Epithelial cell of prostate (primary cell): ENCODE measurements at regions not wholly inside any gene's neighbourhood (a gene's known extent, or its start where the extent isn't known, plus 50 kb on each side); places are given as distances from the start of the nearest gene placed in this dataset.

Source experiments
- DNase-seq: peaks from one replicate; pipeline ENCODE4 v3.0.0-alpha.2; 2011; ENCODE audit warnings: low read depth, low spot score
- H3K27ac ChIP-seq: fragments of 450-650 bp; 2 replicates; pipeline ENCODE4 v1.5.1; 2017; ENCODE audit warnings: mild to moderate bottlenecking

DNA sequence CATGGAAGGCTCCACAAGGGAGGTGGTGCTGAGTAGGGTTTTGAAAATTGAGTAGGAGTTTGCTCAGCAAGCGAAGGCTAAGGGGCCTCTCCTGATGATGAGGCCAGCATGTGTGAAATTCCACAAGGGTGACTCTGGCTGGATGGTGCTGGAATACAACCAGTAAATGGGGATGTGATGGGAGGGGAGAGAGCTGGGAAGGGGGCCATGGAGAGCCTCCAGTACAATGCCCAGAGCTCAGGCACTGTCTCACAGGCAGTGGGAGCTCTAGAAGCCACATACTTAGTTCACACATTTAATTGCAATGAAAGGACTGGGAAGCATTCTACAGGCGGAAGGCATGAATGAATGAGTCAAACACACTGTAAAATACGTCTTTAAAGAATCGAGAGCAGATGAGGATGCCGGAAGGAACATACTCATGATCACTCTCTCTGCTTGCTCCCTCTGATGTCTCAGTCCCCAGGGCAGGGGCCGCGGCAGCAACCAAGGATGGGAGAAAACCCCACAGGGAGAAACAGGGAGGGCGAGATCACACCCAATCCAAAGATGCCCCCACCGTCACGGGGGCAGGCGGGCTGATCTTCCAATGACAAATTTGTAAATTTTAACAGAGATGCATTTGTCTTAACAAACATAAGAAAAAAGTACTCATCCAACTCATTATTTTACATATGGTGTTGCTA lies 261.0 kb downstream of the NSG2 start:
- no peak overlapping the region for H3K27ac ChIP-seq
- DNase-seq = no peak

DNA sequence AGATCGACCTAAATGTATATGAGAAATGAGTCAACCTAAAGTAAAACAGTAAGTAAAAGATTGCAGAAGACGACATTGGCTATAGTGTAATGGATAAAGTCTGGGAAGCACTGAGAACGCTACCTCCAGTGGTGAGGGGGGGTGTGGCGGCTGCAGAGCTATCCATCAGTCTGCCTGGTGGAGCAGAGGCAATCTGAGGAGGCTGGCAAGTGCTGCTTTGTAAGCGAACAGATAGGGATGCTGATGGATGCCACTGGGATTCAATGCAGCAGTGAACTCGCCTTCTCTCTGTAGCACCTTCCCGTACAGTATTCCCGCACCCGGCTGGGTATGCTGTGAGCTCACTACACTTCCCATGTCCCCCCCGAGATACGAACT lies 261.5 kb downstream of the NSG2 start:
- no peak for DNase-seq
- H3K27ac ChIP-seq = no peak overlapping the region

DNA sequence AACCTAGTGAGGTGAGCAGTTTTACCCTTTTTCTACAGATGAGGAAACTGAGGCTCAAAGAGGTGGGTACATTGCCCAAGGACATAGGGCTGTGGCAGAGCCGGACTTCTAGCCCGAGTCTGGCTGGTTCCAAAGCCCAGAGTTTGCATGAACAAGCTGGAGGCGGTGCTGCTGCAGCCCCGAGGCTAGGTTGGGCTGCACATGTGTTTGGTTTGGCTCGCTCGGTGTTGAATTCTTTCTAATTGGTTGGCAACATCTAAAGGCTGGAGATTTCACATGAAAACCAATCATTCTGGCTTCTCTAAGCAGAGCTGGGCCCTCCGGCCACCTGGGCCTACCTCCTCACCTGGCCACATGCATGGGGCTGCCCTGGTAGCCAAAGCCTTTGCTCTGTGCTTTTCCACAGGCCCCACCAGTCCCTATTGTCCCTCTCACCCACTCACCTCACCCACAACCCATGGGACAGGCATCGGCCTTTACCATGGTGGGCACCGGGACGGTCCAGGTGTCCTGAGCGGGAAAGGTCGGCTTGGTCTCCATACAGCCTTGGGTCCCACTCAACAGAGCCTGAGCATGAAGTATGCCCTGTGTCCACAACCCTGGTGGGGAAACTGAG lies 262.3 kb downstream of the NSG2 start:
- no peak for DNase-seq
- no peak overlapping the region for H3K27ac ChIP-seq

- no peak for DNase-seq
- H3K27ac ChIP-seq = no peak overlapping the region
Observed at GRCh38 chr5:174309131-174309795, 263.8 kb downstream of the NSG2 start.

DNA sequence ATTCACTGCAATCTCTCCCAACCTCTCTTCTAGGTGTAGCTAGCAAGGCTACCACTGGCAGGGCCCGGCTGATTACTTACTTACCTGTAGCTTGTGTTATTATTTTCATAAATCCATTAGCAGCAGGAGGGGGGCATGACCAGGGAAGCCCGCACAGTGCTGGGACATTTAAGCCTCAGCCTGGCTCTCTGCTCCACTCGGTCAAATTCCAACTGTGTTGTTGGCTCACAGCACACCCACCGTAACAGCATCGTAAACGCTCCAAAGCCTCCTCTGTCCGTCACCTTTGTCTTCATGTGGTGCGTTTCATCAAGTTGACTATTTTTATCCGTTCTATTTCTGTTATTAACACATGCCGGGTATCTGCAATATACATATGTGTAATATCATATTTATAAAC lies 264.7 kb downstream of the NSG2 start:
- no peak for DNase-seq
- H3K27ac ChIP-seq = no peak overlapping the region

GRCh38 chr5:174310706-174311105 lies 265.2 kb downstream of the NSG2 start:
- DNase-seq = no peak
- no peak overlapping the region for H3K27ac ChIP-seq

DNA sequence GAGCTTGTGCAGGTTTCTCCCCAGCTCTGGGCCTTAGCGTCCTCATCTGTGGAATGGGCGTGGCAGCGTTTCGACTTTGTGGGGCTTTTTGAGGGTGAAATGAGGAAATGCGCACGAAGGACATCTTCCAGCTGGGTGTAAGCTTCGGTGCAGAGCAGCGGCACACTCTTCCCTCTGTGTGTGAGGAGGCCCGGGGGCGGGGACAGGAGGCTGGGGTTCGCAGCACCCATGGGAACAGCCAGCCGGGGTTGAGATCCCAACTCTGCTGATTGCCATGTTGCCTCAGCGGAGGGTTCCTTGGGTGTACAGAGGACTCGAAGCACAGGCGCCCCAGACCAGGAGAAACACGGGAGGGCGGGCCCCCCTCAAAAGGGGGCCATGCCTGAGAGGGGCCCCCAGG lies 265.6 kb downstream of the NSG2 start:
- no peak for DNase-seq
- no peak overlapping the region for H3K27ac ChIP-seq

GRCh38 chr5:174311531-174312269 lies 266.2 kb downstream of the NSG2 start:
- no peak for DNase-seq
- H3K27ac ChIP-seq = no peak overlapping the region

GRCh38 chr5:174312270-174312617 lies 266.7 kb downstream of the NSG2 start:
- no peak for DNase-seq
- H3K27ac ChIP-seq = no peak overlapping the region

DNA sequence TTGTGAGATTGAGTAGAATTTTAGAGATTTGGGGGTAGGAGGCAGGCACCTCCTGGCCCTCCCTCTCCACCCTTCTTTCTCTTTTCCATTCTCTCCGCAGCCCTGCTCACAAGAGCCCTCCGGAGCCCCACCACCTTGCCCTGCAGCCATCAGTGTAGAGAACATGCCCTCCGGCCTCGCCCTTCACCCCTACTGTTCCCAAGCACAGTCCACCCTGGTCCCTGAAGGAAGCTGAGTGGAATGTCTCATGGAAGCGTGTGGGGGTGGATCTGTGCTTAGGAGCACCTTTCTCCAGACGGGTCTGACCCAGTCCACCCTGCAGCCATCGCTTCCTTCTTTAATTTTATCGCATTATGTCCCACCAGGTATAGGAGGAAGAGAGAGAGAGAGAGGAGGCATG lies 267.1 kb downstream of the NSG2 start:
- H3K27ac ChIP-seq = no peak overlapping the region
- DNase-seq = no peak

DNA sequence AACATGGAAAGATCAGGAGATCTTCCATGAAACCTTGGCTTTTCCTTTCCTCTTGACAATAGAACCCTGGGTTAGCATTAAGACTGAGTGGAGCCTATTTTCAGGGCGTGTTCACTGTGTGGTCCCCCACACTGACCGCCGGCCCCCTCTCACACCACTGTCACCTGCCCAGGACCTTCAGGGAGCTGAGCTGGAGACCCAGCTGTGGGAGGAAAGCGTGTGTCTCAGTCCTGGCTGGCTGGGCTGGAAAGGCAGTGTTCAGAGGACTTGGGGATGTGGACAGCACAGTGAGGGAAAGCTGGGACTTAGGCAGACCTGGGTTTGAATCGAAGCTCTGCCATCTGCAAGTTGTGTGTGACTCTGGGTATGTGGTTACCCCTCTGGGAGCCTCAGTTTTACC lies 268.1 kb downstream of the NSG2 start:
- no peak overlapping the region for H3K27ac ChIP-seq
- no peak for DNase-seq

DNA sequence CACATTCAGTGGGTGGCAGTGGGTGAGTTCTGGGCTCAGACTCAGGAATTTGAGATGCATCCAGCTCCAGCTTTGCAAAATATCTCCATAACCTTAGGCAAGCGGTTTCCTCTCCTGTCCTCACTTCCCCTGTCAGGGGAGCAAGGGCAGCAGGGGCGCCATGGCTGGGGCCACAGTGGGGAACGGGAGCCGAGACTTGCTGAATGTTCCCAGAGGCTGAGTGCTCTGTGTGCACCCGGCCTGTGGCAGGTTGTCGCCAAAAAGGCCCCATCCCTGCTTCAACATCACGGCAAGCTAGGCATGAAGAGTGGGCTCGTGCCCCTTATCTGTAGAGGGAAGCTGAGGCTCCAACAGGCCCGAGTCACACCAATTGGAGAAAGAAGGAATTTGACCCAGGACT lies 268.8 kb downstream of the NSG2 start:
- H3K27ac ChIP-seq = no peak overlapping the region
- no peak for DNase-seq

DNA sequence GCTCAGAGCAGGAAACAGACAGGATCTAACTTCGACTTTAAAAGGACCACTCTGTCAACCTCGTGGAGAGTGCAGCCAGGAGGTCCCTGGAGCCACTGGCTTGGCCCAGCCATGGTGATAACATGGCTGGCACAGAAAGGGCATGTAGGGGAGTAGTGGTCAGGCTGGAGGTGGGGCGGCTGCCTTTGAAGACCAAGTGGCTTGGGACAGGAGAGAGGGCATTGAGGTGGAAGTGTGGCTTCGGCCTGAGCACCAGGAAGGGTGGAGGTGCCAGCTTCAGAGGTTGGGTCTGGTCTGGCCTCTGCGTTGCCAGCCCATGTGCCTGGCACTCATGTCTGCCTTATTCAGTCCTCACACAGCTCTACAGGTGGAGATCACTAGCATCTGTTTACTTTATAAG lies 270.0 kb downstream of the NSG2 start:
- H3K27ac ChIP-seq = no peak overlapping the region
- no peak for DNase-seq

DNA sequence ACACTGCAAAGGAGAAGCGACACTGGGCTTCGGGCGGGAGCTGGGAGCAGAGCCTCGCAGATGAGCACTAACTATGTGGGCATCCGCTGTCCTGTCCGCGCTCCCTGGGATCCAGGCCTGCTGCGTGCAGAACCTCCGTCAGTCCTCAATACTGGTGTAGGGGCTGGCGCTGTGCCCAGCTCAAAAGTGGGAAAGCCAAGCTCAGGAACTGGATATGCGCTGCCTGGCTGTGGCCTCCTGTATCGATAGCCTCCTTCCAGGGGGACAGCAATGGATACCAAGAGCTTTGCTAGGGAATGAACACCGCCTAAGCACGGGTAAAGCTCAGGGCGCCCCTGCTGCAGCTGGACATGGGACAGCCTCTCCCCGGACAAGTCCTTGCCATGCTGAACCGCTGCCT lies 270.4 kb downstream of the NSG2 start:
- DNase-seq = no peak
- no peak overlapping the region for H3K27ac ChIP-seq

DNA sequence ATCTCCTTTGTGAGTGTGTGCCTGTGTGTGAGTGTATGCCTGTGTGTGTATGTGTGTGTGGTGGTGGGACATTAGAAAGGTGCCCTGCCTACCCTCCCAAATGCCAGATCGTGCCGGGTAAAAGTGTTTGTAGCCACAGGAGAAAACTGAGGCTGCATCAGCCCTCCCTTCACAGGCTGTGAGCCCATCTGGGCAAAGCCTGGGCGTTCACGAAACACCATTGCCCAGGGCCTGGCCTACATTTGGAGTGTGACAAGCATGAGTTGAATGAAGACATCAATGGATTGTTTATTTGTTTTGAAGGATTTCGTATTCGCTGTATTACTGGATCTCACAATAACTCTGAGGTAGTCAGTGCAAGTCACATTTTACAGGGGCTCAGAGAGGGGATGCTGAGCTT lies 270.8 kb downstream of the NSG2 start:
- no peak overlapping the region for H3K27ac ChIP-seq
- DNase-seq = no peak

DNA sequence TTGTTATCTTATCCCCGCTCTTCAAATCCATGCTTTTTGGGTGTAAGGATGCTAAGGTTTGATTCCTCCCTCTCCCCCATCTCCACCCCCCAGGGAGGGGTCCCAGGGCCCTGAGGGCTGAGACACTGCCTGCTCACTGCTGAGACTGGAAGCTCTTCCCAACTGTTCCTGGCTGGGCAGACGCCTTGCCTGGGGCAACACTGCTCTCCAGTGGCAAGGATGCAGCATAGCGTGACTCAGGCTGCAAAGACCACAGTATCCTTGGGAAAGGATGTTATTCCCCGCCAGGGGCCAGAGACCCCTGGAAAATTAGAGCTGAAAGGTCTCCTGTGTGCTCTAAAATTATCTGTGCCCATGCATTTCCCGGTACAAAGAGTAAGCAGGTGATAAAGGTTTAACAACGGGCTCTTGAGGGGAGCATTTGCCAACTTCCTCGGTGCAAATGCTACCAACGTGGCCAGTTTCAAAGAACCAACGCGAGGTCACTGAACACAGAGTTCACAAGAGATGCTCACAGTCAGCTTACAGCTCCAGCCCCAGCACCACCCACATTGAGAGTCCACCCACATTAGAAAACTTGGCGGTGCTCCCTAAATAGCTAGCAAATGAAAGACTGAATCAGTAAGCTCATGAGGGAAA lies 271.9 kb downstream of the NSG2 start:
- no peak overlapping the region for H3K27ac ChIP-seq
- DNase-seq = no peak

DNA sequence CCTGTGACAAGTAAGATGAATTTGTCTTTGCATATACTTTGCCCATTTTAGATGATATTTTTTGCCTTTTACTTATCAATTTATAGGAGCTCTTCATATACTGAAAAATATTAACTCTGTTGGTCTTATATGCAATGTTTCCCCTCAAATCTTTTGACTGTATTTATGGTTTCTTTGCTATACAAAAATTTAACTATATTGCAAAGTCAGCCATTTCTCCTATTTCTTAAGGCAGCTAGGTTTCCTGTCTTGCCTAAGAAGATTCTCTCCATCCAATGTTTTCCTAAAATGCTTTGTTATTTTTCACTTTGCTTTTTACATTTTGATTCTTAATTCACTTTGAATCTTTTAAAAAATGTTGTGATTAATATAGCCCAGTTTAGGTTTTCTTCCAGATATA lies 273.1 kb downstream of the NSG2 start:
- H3K27ac ChIP-seq = no peak overlapping the region
- no peak for DNase-seq

DNA sequence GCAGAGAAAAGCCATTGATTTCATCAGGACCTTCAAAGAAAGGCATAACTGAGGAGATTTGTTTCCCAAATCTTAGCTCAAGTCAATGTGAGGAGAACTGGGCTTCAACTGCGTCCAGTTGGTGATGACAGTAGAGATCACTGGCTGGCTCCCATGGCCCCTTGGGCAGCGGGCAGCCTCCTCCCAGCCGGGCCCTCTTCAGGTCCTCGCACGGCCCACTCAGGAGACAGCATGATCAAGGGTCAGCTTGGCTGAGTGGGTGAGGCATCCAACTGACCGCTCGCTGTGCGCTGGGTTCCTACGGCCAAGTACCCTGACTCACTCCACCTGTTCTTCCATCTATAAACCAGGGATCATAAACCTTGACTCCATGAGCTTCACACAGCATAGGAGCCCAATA lies 274.0 kb downstream of the NSG2 start:
- no peak for DNase-seq

DNA sequence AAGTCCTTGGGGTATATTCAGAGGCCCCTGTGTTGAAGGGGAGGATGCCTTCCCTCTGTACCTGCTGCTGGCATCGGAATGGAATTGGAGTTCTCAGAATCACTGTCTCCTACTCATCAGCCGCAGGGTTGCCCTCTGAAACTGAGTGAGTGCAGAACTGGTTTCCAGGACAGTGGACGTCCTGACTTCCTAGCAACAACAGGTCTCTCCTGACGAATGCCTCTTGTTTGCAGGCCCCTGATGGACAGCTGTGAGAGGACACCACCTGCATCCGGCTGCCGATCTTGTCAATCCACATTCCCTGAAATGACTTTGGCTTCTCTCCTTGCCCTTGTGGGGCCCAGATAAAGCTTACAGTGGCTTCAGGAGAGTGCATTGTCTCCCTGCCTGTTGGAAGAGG lies 274.5 kb downstream of the NSG2 start:
- no peak overlapping the region for H3K27ac ChIP-seq
- no peak for DNase-seq

More for the DNA sequence above, 274.0 kb downstream of the NSG2 start:
- H3K27ac ChIP-seq = no peak overlapping the region

- no peak overlapping the region for H3K27ac ChIP-seq
- DNase-seq = no peak
Observed at GRCh38 chr5:174323878-174324281, 278.4 kb downstream of the NSG2 start.

DNA sequence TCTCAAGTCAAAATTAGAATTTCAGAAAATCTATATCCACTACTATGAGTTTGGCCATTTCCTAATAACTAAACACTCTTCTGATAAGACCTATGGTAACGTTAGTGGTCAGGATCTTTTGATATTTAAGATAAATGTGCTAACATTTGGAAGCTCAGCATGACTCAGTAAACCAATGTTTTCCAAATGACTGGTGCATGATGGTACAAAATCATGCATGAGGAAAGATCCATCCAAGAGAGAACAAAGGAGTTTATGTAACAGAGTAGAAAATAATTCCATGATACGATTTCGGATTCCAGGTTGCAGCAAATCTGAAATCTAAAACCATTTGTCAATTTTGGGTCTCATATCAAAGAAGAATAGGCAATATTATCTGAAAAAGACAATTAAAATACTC lies 279.2 kb downstream of the NSG2 start:
- H3K27ac ChIP-seq = no peak overlapping the region
- no peak for DNase-seq
